Retinal pigment epithelial cell (primary cell): ENCODE measurements at regions not wholly inside any gene's neighbourhood (a gene's known extent, or its start where the extent isn't known, plus 50 kb on each side); places are given as distances from the start of the nearest gene placed in this dataset.

Experiments
- DNase-seq: peaks from one replicate; pipeline ENCODE4 v3.0.0-alpha.2; 2010; ENCODE audit warnings: low read depth
- H3K4me3 ChIP-seq: 2 replicates; pipeline ENCODE4 v1.5.1; 2011; ENCODE audit warnings: mild to moderate bottlenecking, low read length, control low read depth, moderate library complexity
- TF ChIP-seq, protein P1 (sequence below): conservative IDR thresholded peaks from 2 replicates; pipeline ENCODE4 v1.5.1; 2011; ENCODE audit warnings: low read depth, low read length, control low read depth, inconsistent platforms

DNA sequence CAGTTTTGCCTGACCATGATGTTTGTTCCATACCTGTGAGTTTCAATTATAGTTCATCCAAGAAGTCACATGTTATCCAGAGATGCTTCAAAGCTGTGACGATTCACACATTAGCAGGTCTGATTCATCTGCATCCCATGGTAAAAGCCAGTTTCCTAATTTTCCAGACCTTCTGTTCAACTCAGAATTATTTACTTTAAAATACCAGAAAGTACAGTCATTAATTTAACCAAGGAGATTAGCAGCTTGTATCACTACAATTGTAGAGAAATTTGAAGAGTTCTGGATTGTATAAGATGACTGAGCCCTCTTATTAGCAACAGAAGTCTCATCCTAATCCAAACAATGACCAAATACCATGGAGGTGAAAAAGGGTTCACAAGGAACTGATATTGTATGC, 76.1 kb upstream of the THBS1 start:
- H3K4me3 ChIP-seq, result no peak overlapping the region
- TF ChIP-seq, protein P1, sequence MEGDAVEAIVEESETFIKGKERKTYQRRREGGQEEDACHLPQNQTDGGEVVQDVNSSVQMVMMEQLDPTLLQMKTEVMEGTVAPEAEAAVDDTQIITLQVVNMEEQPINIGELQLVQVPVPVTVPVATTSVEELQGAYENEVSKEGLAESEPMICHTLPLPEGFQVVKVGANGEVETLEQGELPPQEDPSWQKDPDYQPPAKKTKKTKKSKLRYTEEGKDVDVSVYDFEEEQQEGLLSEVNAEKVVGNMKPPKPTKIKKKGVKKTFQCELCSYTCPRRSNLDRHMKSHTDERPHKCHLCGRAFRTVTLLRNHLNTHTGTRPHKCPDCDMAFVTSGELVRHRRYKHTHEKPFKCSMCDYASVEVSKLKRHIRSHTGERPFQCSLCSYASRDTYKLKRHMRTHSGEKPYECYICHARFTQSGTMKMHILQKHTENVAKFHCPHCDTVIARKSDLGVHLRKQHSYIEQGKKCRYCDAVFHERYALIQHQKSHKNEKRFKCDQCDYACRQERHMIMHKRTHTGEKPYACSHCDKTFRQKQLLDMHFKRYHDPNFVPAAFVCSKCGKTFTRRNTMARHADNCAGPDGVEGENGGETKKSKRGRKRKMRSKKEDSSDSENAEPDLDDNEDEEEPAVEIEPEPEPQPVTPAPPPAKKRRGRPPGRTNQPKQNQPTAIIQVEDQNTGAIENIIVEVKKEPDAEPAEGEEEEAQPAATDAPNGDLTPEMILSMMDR, result no peak
- DNase-seq, result peak; percentile 66

DNA sequence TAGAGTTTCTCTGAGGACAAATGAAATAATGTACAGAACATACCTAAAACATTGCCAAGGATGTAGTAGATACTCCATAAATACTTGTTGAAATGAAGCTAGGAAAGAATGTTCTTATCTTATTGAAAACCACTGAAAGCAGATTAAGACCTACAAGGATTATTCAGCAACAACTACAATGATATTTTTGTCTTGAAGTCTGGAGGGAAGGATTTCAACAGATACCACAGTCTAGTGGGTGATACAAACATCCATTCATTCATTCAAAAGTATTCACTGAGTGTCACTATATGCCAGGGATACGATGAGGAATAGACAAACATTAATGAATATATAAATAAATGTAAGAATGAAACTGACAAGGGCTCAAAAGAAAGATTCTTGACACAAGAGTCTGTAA, 74.7 kb upstream of the THBS1 start:
- TF ChIP-seq, protein P1, result no peak
- no peak overlapping the region for H3K4me3 ChIP-seq
- peak; percentile 40 for DNase-seq

DNA sequence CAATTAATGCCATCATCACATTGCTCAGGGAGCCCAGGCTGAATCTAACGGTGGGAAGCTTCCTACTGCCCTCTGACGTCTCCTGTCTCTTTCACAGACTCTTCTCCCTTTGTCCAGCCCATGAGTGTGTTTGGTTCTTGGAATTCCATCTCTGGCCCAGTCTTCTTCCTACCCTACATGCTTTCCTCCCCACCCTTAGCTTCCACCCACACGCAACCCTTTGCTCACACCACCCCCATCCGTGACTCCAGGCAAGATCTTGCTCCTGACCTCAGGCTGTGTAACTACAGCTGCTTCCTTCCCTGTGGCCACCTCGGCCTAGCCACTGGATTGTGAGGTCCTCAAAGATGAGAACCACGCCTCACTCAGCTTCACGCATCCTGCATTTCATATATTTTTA, 72.3 kb upstream of the THBS1 start:
- no peak for DNase-seq
- H3K4me3 ChIP-seq, result no peak overlapping the region
- TF ChIP-seq, protein P1, result no peak

DNA sequence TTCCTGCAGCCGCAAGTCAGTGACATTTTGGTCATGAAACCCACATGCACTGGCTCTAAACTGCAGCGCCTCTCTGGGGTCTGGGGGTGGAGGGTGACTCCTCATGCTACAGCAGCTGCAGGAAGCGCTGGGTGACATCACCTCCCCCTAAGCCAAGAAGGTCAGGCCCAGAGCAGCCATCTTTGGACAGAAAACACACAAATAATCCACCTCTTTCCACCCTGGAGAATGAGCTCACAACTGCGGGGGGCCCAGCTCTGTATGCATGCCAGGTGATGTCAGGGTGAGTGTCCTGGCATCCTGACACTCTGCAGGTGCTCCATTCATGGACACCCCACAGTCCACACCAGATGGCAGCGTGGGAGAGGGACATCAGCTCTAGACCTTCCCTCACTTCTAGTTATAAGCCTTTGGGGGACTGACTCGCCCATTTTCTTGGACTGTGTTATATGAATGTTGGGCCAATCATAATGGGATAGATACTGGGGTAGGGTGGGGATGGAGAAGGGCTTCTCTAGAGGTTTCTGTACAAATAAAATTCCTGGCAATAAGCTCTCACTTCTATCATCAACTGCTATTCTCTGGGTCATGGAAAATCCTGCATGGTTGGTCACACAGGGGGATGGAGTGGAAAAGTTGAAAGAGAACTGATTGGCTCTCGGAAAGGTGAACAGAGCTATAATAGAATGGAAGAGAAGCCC, 70.7 kb upstream of the THBS1 start:
- H3K4me3 ChIP-seq, result no peak overlapping the region
- DNase-seq, result no peak
- TF ChIP-seq, protein P1, result no peak

DNA sequence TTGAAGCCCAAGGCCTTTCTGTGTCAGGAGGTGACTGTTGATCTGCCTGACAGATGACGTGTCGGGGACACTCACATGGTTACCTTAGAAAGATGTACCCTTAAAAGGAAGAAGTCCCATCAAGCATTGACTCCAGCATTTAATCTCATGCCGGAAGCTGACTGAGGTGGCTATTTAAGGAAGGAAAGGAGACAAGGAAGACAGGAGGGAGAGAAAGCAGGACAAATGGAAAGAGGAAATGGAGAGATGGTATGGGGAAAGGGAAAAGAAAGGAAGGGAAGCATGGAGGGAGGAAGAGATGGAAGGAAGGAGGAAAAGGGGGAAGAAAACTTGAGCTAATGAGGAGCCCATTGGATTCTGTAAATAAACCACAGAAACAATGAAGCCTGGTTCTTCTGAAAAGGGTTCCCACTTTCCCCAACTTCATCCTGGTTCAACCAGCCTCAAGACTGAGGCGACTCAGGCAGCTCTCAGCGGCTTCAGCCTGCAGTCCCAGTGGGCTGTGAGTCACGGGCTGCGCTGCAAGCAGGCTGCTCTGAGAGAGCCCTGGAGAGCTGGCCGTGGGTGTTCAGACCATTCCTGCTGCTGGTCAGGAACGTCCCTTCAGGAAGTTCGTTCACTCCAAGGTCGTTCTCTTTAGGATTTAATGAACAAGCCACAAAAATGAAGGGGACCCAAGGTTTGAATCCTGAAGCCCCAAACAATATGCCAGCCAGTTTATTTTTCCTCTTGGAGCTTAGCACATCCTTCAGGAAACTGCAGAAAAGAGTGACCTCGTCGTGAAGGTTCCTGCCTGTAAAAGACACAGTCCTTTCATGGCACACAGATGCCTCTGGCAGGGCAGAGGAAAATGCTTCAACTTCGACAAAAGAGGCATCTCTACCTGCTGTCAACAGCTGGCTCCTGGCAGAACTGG, 69.6 kb upstream of the THBS1 start:
- no peak overlapping the region for H3K4me3 ChIP-seq
- TF ChIP-seq, protein P1, result no peak
- DNase-seq, result no peak

DNA sequence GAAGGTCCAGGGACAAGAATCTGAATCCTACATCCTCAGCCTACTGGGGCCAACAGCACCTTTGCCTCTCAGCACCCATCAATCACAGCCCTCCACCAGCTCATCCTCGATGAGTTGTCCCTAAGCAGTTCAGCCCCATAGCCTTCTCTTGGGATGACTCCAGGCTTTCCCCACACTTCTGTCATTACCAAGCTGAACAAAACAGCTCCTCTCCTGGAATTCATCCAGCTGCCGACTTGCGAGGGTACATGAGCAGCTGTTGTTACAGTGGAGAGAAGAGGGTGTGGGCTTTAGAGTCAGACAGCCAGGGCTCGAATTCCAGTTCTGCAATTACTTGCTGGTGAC, 69.0 kb upstream of the THBS1 start:
- DNase-seq, result no peak
- TF ChIP-seq, protein P1, result no peak
- H3K4me3 ChIP-seq, result no peak overlapping the region
